Panc1 (cell line): ENCODE measurements at regions not wholly inside any gene's neighbourhood (a gene's known extent, or its start where the extent isn't known, plus 50 kb on each side); places are given as distances from the start of the nearest gene placed in this dataset.

Source experiments
- CTCF ChIP-seq: fragments of 450-650 bp; IDR thresholded peaks from 2 replicates; pipeline ENCODE4 v1.5.1; 2017; ENCODE audit warnings: mild to moderate bottlenecking
- POLR2AphosphoS5 ChIP-seq: IDR thresholded peaks from 2 replicates; pipeline ENCODE4 v1.6.1; 2012; ENCODE audit warnings: mild to moderate bottlenecking, low read depth, low read length, moderate library complexity
- REST ChIP-seq, 2 experiments: IDR thresholded peaks; 2 replicates each; pipeline ENCODE4 v1.6.1; 2011 to 2012; ENCODE audit warnings: low read depth in 2 of 2, control low read depth in 1 of 2, low read length in 1 of 2, mild to moderate bottlenecking in 1 of 2, moderate library complexity in 1 of 2; ENCODE audit not compliant: insufficient read depth in 1 of 2
- TCF7L2 ChIP-seq: IDR thresholded peaks from 2 replicates; pipeline ENCODE4 v1.6.1; 2011; ENCODE audit warnings: mild to moderate bottlenecking, low read depth, low read length, inconsistent platforms

- TF ChIP-seq CTCF (no peak), POLR2AphosphoS5 (no peak), REST (IDR thresholded peaks at IDR 0.05; ENCODE audit: insufficient read depth in 1 of 2, low read depth in 2 of 2, low read length in 1 of 2) (no peak), TCF7L2 (no peak)
These were observed 82.3 kb upstream of the CD83 start for GRCh38 chr6:14035071-14035847.
